Progenitor cell of endocrine pancreas (in vitro differentiated cells): ENCODE measurements at regions not wholly inside any gene's neighbourhood (a gene's known extent, or its start where the extent isn't known, plus 50 kb on each side); places are given as distances from the start of the nearest gene placed in this dataset.

Source experiments
- DNase-seq: peaks from one replicate; pipeline ENCODE4 v3.0.0; 2021; ENCODE audit warnings: low spot score; ENCODE audit not compliant: unreplicated experiment
- H3K27ac Mint-ChIP-seq: 2 replicates; pipeline ENCODE4 v1.8.0; 2021; ENCODE audit warnings: mild to moderate bottlenecking, moderate library complexity, mixed read lengths
- H3K27me3 Mint-ChIP-seq: 2 replicates; pipeline ENCODE4 v1.8.0; 2021; ENCODE audit warnings: mixed read lengths
- H3K36me3 Mint-ChIP-seq: 2 replicates; pipeline ENCODE4 v1.8.0; 2022; ENCODE audit warnings: mixed read lengths; ENCODE audit not compliant: insufficient read depth
- H3K4me1 Mint-ChIP-seq: 2 replicates; pipeline ENCODE4 v1.8.0; 2021; ENCODE audit warnings: low read depth, mixed read lengths
- H3K4me3 Mint-ChIP-seq: 2 replicates; pipeline ENCODE4 v1.8.0; 2021; ENCODE audit warnings: low read depth, mild to moderate bottlenecking, moderate library complexity, mixed read lengths
- H3K9me3 Mint-ChIP-seq: 2 replicates; pipeline ENCODE4 v1.8.0; 2021; ENCODE audit warnings: low read depth, mixed read lengths
- TF ChIP-seq, protein P1 (sequence below): fragments of 200-600 bp; sonication (generic); IDR thresholded peaks from one replicate; pipeline ENCODE4 v1.5.0; 2021; ENCODE audit warnings: antibody characterized with exemption, mild to moderate bottlenecking; ENCODE audit not compliant: unreplicated experiment

DNA sequence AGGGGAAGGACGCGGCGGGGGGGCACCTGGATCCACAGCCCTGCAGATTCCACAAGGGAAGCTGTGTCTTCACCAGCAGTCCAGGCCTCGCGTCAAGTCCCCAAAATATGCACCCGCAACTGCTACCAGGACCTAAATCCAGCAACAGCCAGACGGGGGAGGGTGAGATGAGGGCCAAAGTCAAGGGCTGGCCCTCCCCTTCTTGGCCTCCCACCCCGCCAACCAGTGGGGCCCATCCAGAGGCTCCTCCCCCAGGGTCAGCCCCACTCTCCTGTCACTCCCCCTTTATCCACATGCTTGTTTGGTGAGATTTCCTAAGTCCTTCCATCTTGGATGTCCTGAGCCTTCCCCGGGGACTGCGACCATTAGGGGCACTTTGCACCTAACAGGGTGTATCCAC, 138.7 kb downstream of the ENGASE start:
- Mint-ChIP-seq H3K4me3 (no peak overlapping the region), H3K36me3 (no peaks in the 10 kb centered on the region), H3K27ac (no peak overlapping the region), H3K9me3 (no peaks in the 10 kb centered on the region), H3K27me3 (peaks cover 57% of the 10 kb centered on the region), H3K4me1 (no peaks in the 10 kb centered on the region)
- TF ChIP-seq, protein P1, sequence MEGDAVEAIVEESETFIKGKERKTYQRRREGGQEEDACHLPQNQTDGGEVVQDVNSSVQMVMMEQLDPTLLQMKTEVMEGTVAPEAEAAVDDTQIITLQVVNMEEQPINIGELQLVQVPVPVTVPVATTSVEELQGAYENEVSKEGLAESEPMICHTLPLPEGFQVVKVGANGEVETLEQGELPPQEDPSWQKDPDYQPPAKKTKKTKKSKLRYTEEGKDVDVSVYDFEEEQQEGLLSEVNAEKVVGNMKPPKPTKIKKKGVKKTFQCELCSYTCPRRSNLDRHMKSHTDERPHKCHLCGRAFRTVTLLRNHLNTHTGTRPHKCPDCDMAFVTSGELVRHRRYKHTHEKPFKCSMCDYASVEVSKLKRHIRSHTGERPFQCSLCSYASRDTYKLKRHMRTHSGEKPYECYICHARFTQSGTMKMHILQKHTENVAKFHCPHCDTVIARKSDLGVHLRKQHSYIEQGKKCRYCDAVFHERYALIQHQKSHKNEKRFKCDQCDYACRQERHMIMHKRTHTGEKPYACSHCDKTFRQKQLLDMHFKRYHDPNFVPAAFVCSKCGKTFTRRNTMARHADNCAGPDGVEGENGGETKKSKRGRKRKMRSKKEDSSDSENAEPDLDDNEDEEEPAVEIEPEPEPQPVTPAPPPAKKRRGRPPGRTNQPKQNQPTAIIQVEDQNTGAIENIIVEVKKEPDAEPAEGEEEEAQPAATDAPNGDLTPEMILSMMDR, result no peak
- no peak for DNase-seq

DNA sequence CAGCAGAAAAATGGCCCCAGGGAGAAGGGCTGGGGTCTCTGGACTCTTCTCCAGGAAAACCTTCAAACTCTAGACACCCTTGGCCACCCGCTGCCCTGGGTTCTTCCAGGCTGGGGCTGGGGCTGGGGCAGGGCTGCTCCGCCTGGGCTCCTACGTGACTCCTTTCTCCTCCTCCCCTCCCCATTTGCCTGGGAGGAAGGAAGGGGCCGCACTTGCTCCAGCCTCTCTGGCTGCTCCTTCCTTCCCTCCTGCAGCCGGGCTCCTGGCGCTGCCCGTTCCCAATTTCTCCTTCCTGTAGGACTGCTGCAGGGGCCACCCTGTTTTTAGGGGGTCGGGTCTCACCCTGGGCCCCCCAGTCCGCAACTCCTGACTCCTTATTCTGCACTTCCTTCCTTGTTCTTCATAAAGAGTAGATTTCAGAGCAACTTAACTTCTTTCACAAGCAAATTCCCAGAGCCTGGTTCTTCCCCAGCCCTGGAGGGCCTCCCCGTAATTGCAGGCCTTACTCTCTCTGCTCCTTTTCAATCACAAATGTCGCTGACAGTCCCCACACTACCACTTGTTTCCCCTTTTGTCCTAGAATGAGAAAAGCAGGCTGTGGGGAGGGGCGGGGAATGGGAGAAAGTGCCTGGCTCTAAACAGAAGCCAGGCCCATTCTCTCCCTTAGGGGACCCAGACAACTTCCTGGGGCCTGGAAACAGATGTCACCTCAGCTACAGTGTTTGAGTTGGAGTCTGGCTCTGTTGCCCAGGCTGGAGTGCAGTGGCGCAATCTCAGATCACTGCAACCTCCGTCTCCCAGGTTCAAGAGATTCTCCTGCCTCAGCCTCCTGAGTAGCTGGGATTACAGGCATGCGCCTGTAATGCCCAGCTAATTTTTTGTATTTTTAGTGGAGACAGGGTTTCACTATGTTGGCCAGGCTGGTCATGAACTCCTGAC, 137.8 kb downstream of the ENGASE start:
- Mint-ChIP-seq H3K27ac (no peak overlapping the region), H3K9me3 (no peaks in the 10 kb centered on the region), H3K4me3 (no peak overlapping the region), H3K36me3 (no peaks in the 10 kb centered on the region), H3K4me1 (no peaks in the 10 kb centered on the region), H3K27me3 (peaks cover 54% of the 10 kb centered on the region)
- DNase-seq, result no peak
- TF ChIP-seq, protein P1, result no peak

DNA sequence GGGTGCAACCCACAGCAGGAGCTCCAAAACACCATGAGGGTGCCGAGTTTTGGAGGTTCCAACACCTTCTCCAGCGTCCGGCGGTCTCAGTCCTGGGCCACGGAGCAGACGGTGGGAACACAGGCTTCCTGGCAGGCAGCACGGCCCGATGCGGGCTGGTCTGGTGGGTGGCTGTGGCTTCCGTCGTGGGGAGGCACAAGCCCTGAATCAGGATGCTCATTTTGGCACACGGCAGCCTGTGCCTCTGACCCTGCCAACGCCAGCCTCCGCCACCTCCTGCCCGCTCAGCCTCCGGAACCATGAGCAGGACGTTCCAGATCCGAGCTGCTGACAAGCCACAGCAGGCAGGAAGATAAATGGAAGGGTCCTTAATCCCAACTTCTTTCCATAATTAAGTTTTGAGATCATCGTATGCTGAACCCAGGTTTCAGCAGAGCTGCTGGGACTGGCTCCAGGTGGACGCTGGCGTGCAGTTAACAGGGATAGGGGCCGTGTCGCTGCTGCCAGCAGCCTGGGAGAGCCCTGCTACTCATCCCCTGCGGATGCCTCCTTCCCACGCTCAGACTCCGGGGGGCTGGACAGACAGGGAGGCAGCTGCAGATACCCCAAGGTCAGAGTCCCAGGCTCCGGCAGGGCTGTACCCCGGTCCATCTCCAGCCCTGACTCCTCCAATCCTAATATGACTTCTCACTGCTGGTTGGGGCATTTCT, 136.6 kb downstream of the ENGASE start:
- no peak for DNase-seq
- H3K9me3 Mint-ChIP-seq, result no peaks in the 10 kb centered on the region
- peaks cover 52% of the 10 kb centered on the region for H3K27me3 Mint-ChIP-seq
- H3K4me1 Mint-ChIP-seq, result no peaks in the 10 kb centered on the region
- no peaks in the 10 kb centered on the region for H3K36me3 Mint-ChIP-seq
- H3K4me3 Mint-ChIP-seq, result no peak overlapping the region
- TF ChIP-seq, protein P1, result no peak
- no peak overlapping the region for H3K27ac Mint-ChIP-seq

DNA sequence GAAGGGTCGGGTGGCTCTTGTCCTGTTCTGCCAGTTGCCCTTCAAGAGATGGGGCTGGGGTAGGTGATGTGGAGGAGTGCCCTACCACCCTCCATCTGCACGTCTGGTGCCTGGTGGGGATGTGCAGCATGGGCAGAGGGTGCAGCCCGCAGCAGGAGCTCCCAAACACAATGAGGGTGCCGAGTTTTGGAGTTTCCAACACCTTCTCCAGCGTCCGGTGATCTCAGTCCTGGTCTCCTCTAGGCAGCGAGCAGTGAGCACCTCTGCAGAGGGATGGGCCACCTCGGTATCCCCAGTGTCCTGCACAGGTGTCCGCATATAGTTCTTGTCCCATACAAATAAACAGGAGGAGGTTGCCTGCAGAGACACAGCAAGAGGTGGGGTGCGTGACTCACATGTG, 136.0 kb downstream of the ENGASE start:
- Mint-ChIP-seq H3K9me3 (no peaks in the 10 kb centered on the region), H3K4me1 (no peaks in the 10 kb centered on the region), H3K27me3 (peaks cover 56% of the 10 kb centered on the region), H3K36me3 (no peaks in the 10 kb centered on the region), H3K4me3 (no peak overlapping the region), H3K27ac (no peak overlapping the region)
- TF ChIP-seq, protein P1, result no peak
- DNase-seq, result no peak

DNA sequence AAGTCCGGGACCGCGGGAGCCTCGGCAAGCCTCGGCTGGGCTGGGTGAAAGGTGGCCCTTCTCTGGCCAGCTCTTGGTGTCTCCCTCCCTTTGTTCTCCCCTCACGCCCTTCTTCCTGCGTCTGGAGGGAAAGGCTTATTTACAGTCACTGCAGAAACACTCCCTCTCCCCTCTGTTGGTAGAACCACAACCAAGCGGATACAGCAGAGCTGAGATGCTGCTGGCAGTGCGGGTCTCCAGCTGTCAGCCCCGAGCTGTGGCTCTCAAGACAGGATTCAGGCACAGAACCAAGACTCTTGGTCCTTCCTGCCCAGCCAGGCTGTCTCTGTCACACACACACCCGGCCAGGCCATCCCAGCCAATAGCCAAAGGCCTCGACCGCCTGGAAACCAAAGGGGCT, 133.3 kb downstream of the ENGASE start:
- TF ChIP-seq, protein P1, result no peak
- no peak for DNase-seq
- no peak overlapping the region for H3K4me3 Mint-ChIP-seq
- no peak overlapping the region for H3K27ac Mint-ChIP-seq
- no peaks in the 10 kb centered on the region for H3K36me3 Mint-ChIP-seq
- H3K9me3 Mint-ChIP-seq, result no peaks in the 10 kb centered on the region
- H3K4me1 Mint-ChIP-seq, result no peaks in the 10 kb centered on the region
- H3K27me3 Mint-ChIP-seq, result peaks cover 57% of the 10 kb centered on the region
